Mesendoderm (in vitro differentiated cells): ENCODE measurements at regions not wholly inside any gene's neighbourhood (a gene's known extent, or its start where the extent isn't known, plus 50 kb on each side); places are given as distances from the start of the nearest gene placed in this dataset.

Experiments
- DNase-seq: peaks from one replicate; pipeline ENCODE4 v3.0.0; 2013
- H2AK5ac ChIP-seq: 2 replicates; pipeline ENCODE4 v1.6.1; 2013; ENCODE audit warnings: low read length, inconsistent platforms
- H2BK120ac ChIP-seq: 2 replicates; pipeline ENCODE4 v1.6.1; 2013; ENCODE audit warnings: low read depth, mild to moderate bottlenecking, low read length, moderate library complexity, mixed read lengths
- H2BK15ac ChIP-seq: replicated peaks from 2 replicates; pipeline ENCODE4 v1.6.1; 2013; ENCODE audit warnings: low read depth, mild to moderate bottlenecking, moderate library complexity
- H2BK5ac ChIP-seq: 2 replicates; pipeline ENCODE4 v1.6.1; 2013; ENCODE audit warnings: low read length, inconsistent platforms
- H3K18ac ChIP-seq: 2 replicates; pipeline ENCODE4 v1.6.1; 2013; ENCODE audit warnings: mild to moderate bottlenecking, low read length, mixed read lengths
- H3K23ac ChIP-seq: one replicate; pipeline ENCODE4 v1.6.1; 2013; ENCODE audit warnings: low read length
- H3K27ac ChIP-seq: 2 replicates; pipeline ENCODE4 v1.5.1; 2013; ENCODE audit warnings: low read depth, mild to moderate bottlenecking, inconsistent platforms, low read length, moderate library complexity
- H3K27me3 ChIP-seq: 2 replicates; pipeline ENCODE4 v1.6.1; 2013; ENCODE audit warnings: low read length, control low read depth, mild to moderate bottlenecking, inconsistent platforms; ENCODE audit not compliant: insufficient read depth, poor library complexity
- H3K36me3 ChIP-seq: 2 replicates; pipeline ENCODE4 v1.6.1; 2013; ENCODE audit warnings: low read length, inconsistent platforms; ENCODE audit not compliant: control insufficient read depth, insufficient read depth
- H3K4ac ChIP-seq: one replicate; pipeline ENCODE4 v1.6.1; 2013; ENCODE audit warnings: low read depth, mild to moderate bottlenecking, low read length, moderate library complexity
- H3K4me1 ChIP-seq: 2 replicates; pipeline ENCODE4 v1.6.1; 2013; ENCODE audit warnings: low read depth, low read length, inconsistent platforms; ENCODE audit not compliant: control insufficient read depth
- H3K4me2 ChIP-seq: 2 replicates; pipeline ENCODE4 v1.6.1; 2013; ENCODE audit warnings: low read length
- H3K4me3 ChIP-seq: 2 replicates; pipeline ENCODE4 v1.5.1; 2013; ENCODE audit warnings: mild to moderate bottlenecking, low read length
- H3K56ac ChIP-seq: one replicate; pipeline ENCODE4 v1.6.1; 2013; ENCODE audit warnings: low read length
- H3K79me1 ChIP-seq: 2 replicates; pipeline ENCODE4 v1.6.1; 2013; ENCODE audit warnings: low read length, inconsistent platforms
- H3K79me2 ChIP-seq: 2 replicates; pipeline ENCODE4 v1.6.1; 2013; ENCODE audit warnings: mild to moderate bottlenecking, low read length; ENCODE audit not compliant: control insufficient read depth, insufficient read depth
- H3K9ac ChIP-seq: 2 replicates; pipeline ENCODE4 v1.6.1; 2013; ENCODE audit warnings: low read length, inconsistent platforms
- H4K5ac ChIP-seq: one replicate; pipeline ENCODE4 v1.6.1; 2013; ENCODE audit warnings: low read length
- H4K8ac ChIP-seq: one replicate; pipeline ENCODE4 v1.6.1; 2013; ENCODE audit warnings: low read depth, mild to moderate bottlenecking, control low read depth, low read length, moderate library complexity
- WGBS: extraction: QIAGEN DNeasy Blood & Tissue Kit; methylation state at CpG from one replicate; pipeline ENCODE4 v1.1.7; 2013; ENCODE audit warnings: low lambda C conversion rate, missing lambda C conversion rate; ENCODE audit not compliant: insufficient coverage; ENCODE audit errors: extremely low coverage; 5-methylcytosine and 5-hydroxymethylcytosine counted together

GRCh38 chr6:47135772-47136171 lies 93.6 kb upstream of the ADGRF1 start:
- DNase-seq: peak; percentile 80
- Histone ChIP-seq H3K18ac (peak overlapping the region; percentile 86), H3K36me3 (no peaks in the 10 kb centered on the region), H2AK5ac (no peak overlapping the region), H4K8ac (peak overlapping the region; percentile 65), H3K4me1 (peaks cover 29% of the 10 kb centered on the region), H2BK120ac (no peak overlapping the region), H3K4me2 (no peak overlapping the region), H3K27ac (peak overlapping the region; percentile 43), H3K23ac (no peak overlapping the region), H3K4ac (no peak overlapping the region), H3K56ac (no peak overlapping the region), H2BK5ac (no peak overlapping the region), H3K79me2 (no peaks in the 10 kb centered on the region), H3K4me3 (no peak overlapping the region), H2BK15ac (no peak overlapping the region), H3K9ac (no peak overlapping the region), H4K5ac (no peak overlapping the region), H3K27me3 (no peaks in the 10 kb centered on the region), H3K79me1 (no peaks in the 10 kb centered on the region)
- no CpG with 5 or more reads among the region's 3 CpGs for WGBS

GRCh38 chr6:47134476-47135189 lies 92.5 kb upstream of the ADGRF1 start:
- peak overlapping the region; percentile 83 for H3K4ac ChIP-seq
- no peak overlapping the region for H4K8ac ChIP-seq
- no peak overlapping the region for H4K5ac ChIP-seq
- H2BK120ac ChIP-seq: peak overlapping the region; percentile 95
- no peak overlapping the region for H2BK15ac ChIP-seq
- no peak overlapping the region for H3K23ac ChIP-seq
- H3K9ac ChIP-seq: peak overlapping the region; percentile 21
- peak overlapping the region; percentile 79 for H3K56ac ChIP-seq
- H3K4me3 ChIP-seq: no peak overlapping the region
- H2AK5ac ChIP-seq: peak overlapping the region; percentile 79
- DNase-seq: peak; percentile 95
- H3K27ac ChIP-seq: peak overlapping the region; percentile 73
- peak overlapping the region; percentile 61 for H3K18ac ChIP-seq
- H3K27me3 ChIP-seq: no peaks in the 10 kb centered on the region
- H2BK5ac ChIP-seq: peak overlapping the region; percentile 90
- H3K79me2 ChIP-seq: no peaks in the 10 kb centered on the region
- H3K36me3 ChIP-seq: no peaks in the 10 kb centered on the region
- H3K4me2 ChIP-seq: no peak overlapping the region
- peaks cover 32% of the 10 kb centered on the region for H3K4me1 ChIP-seq
- WGBS: no CpG with 5 or more reads among the region's 6 CpGs
- H3K79me1 ChIP-seq: no peaks in the 10 kb centered on the region

DNA sequence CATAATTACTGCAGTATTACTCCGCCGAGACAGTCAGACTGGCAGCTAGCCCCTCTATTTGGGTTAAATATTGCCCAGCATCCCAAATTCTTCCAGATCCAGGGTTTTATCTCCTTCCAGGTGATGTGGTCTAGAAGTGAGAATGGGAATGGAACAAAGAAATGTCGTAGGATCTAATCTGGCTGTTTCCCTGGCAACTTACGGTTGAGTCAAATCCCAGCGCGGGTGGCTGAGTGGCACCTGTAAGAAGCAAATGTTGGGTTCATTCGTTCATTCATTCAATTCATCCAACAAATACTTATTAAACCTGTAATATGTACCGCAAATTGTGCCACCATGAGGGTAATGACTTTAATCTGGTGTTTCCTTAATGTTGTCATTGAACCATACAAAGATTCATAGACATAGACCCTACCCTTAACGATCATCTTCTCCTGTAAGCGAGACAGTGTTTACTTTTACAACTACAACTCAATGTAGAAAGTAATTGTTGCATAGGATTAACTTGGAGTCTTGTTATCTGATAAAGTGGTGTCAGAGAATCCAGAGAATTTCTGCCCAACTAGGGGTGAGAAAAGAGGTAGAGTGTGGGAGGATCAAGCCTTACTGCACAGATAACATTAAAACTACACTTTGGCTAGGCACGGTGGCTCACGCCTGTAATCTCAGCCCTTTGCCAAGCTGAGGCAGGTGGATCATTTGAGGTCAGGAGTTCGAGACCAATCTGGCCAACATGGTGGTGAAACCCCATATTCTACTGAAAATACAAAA lies 91.3 kb upstream of the ADGRF1 start:
- H3K27ac ChIP-seq: peak overlapping the region; percentile 48
- H4K5ac ChIP-seq: no peak overlapping the region
- DNase-seq: peak; percentile 92
- H4K8ac ChIP-seq: peak overlapping the region; percentile 94
- peak overlapping the region; percentile 46 for H2AK5ac ChIP-seq
- no CpG with 5 or more reads among the region's 13 CpGs for WGBS
- H3K23ac ChIP-seq: no peak overlapping the region
- H3K27me3 ChIP-seq: no peaks in the 10 kb centered on the region
- peak overlapping the region; percentile 94 for H3K18ac ChIP-seq
- peak overlapping the region; percentile 45 for H3K56ac ChIP-seq
- peak overlapping the region; percentile 53 for H2BK5ac ChIP-seq
- no peak overlapping the region for H3K4me2 ChIP-seq
- peak overlapping the region; percentile 92 for H2BK120ac ChIP-seq
- H3K79me1 ChIP-seq: no peaks in the 10 kb centered on the region
- peak overlapping the region; percentile 83 for H3K4ac ChIP-seq
- no peak overlapping the region for H3K4me3 ChIP-seq
- peaks cover 28% of the 10 kb centered on the region for H3K4me1 ChIP-seq
- no peak overlapping the region for H3K9ac ChIP-seq
- H3K36me3 ChIP-seq: no peaks in the 10 kb centered on the region
- H3K79me2 ChIP-seq: no peaks in the 10 kb centered on the region
- peak overlapping the region; percentile 88 for H2BK15ac ChIP-seq

GRCh38 chr6:47132724-47133123 lies 90.6 kb upstream of the ADGRF1 start:
- H2AK5ac ChIP-seq: no peak overlapping the region
- H3K56ac ChIP-seq: peak overlapping the region; percentile 45
- H3K36me3 ChIP-seq: no peaks in the 10 kb centered on the region
- H3K18ac ChIP-seq: peak overlapping the region; percentile 94
- peak overlapping the region; percentile 39 for H4K8ac ChIP-seq
- H2BK15ac ChIP-seq: peak overlapping the region; percentile 88
- H3K23ac ChIP-seq: no peak overlapping the region
- no peaks in the 10 kb centered on the region for H3K27me3 ChIP-seq
- no peaks in the 10 kb centered on the region for H3K79me2 ChIP-seq
- H3K27ac ChIP-seq: peak overlapping the region; percentile 65
- H3K9ac ChIP-seq: no peak overlapping the region
- no peak overlapping the region for H3K4me3 ChIP-seq
- no peak overlapping the region for H4K5ac ChIP-seq
- H3K4me2 ChIP-seq: no peak overlapping the region
- peak; percentile 86 for DNase-seq
- no CpG with 5 or more reads among the region's 1 CpG for WGBS
- H3K79me1 ChIP-seq: no peaks in the 10 kb centered on the region
- H3K4me1 ChIP-seq: peaks cover 24% of the 10 kb centered on the region
- no peak overlapping the region for H3K4ac ChIP-seq
- H2BK5ac ChIP-seq: peak overlapping the region; percentile 89
- H2BK120ac ChIP-seq: peak overlapping the region; percentile 92

- peaks cover 27% of the 10 kb centered on the region for H3K4me1 ChIP-seq
- H3K23ac ChIP-seq: no peak overlapping the region
- no peaks in the 10 kb centered on the region for H3K36me3 ChIP-seq
- H3K9ac ChIP-seq: no peak overlapping the region
- no peak overlapping the region for H3K27ac ChIP-seq
- no peak for DNase-seq
- H3K56ac ChIP-seq: no peak overlapping the region
- H3K18ac ChIP-seq: peak overlapping the region; percentile 44
- H2BK5ac ChIP-seq: no peak overlapping the region
- H2BK120ac ChIP-seq: no peak overlapping the region
- H3K4me3 ChIP-seq: no peak overlapping the region
- no peak overlapping the region for H3K4me2 ChIP-seq
- no peaks in the 10 kb centered on the region for H3K79me2 ChIP-seq
- H2BK15ac ChIP-seq: peak overlapping the region; percentile 80
- H3K4ac ChIP-seq: no peak overlapping the region
- H2AK5ac ChIP-seq: no peak overlapping the region
- no CpG with 5 or more reads among the region's 2 CpGs for whole genome bisulfite sequencing
- no peak overlapping the region for H4K5ac ChIP-seq
- H3K27me3 ChIP-seq: no peaks in the 10 kb centered on the region
- H3K79me1 ChIP-seq: no peaks in the 10 kb centered on the region
- H4K8ac ChIP-seq: no peak overlapping the region
Observed at GRCh38 chr6:47131773-47132172, 89.6 kb upstream of the ADGRF1 start.
